ENCODE measurements at regions not wholly inside any gene's neighbourhood (a gene's known extent, or its start where the extent isn't known, plus 50 kb on each side); places are given as distances from the start of the nearest gene placed in this dataset.

- no peak for TF ChIP-seq EZH2 (IDR thresholded peaks at IDR 0.05; ENCODE audit: insufficient read depth, poor library complexity, severe bottlenecking)
- TF ChIP-seq EZH2phosphoT487 (IDR thresholded peaks at IDR 0.05; ENCODE audit: insufficient read depth, low read depth) = no peak
Observed at GRCh38 chr16:87119748-87120147, 197.4 kb downstream of the C16orf95 start.

Measured in GM23248 (cell line).